ENCODE measurements at regions not wholly inside any gene's neighbourhood (a gene's known extent, or its start where the extent isn't known, plus 50 kb on each side); places are given as distances from the start of the nearest gene placed in this dataset.

DNA sequence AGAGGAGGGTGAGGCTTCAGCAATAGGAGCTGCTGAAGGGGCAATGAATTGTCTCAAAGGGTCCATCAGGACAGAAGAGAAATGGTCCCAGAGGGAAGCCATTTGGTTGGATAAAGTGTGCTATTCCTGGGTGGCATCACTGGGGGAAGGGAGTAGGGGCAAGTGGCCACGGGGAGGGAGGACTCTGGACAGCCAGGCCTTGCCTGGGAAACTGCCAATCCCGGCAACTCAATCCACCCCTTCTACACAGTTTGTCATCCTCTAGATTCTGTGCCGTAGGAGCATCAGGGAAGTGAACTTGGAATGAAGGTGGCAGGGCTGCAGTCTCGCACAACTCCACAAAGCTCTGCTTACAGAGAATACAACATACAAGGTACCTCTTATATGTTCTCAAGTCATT, 59.5 kb upstream of the RIPOR2 start:
- Histone ChIP-seq H3K4me1 (ENCODE audit: control insufficient read depth in 5 of 5, insufficient read depth in 5 of 5, low read length in 5 of 5) (peaks cover 0 to 4% (median 0%) of the 10 kb centered on the region in 5 donors), H3K4me3 (no peak overlapping the region), H3K27ac (ENCODE audit: low read depth in 1 of 2, low read length in 1 of 2) (no peak overlapping the region), H3K36me3 (ENCODE audit: control insufficient read depth in 4 of 4, insufficient read depth in 4 of 4, low read length in 4 of 4) (no peaks in the 10 kb centered on the region), H3K27me3 (ENCODE audit: control insufficient read depth in 3 of 3, insufficient read depth in 3 of 3, low read length in 2 of 3) (no peaks in the 10 kb centered on the region), H3K9me3 (ENCODE audit: control insufficient read depth in 4 of 4, insufficient read depth in 3 of 4, low read length in 3 of 4) (no peaks in the 10 kb centered on the region), H3K9ac (ENCODE audit: insufficient read depth in 1 of 2, low read length in 2 of 2) (no peak overlapping the region)
- WGBS, 2 donors: 87 to 88% methylated on average over 4 of the region's 4 CpGs
- no peak for ATAC-seq (ENCODE audit: insufficient read depth, low FRiP score)
- no peak for DNase-seq
- no peak for TF ChIP-seq CTCF (IDR thresholded peaks at IDR 0.05; ENCODE audit: control extremely low read depth, extremely low read depth)

GRCh38 chr6:24996269-24996836, 60.6 kb upstream of the RIPOR2 start:
- H3K4me3 ChIP-seq: no peak overlapping the region
- no peaks in the 10 kb centered on the region for H3K36me3 ChIP-seq (ENCODE audit: control insufficient read depth in 4 of 4, insufficient read depth in 4 of 4, low read length in 4 of 4)
- peaks cover 0 to 4% (median 0%) of the 10 kb centered on the region in 5 donors for H3K4me1 ChIP-seq (ENCODE audit: control insufficient read depth in 5 of 5, insufficient read depth in 5 of 5, low read length in 5 of 5)
- no peak for TF ChIP-seq CTCF (IDR thresholded peaks at IDR 0.05; ENCODE audit: control extremely low read depth, extremely low read depth)
- 23 to 53% methylated on average over 5 of the region's 5 CpGs for WGBS, 2 donors
- peak overlapping the region in 1 of 2 donors; percentile 61 for H3K27ac ChIP-seq (ENCODE audit: low read depth in 1 of 2, low read length in 1 of 2)
- ATAC-seq (ENCODE audit: insufficient read depth, low FRiP score) (peak; percentile 73), DNase-seq (no peak)
- no peaks in the 10 kb centered on the region for H3K9me3 ChIP-seq (ENCODE audit: control insufficient read depth in 4 of 4, insufficient read depth in 3 of 4, low read length in 3 of 4)
- H3K9ac ChIP-seq (ENCODE audit: insufficient read depth in 1 of 2, low read length in 2 of 2): no peak overlapping the region
- H3K27me3 ChIP-seq (ENCODE audit: control insufficient read depth in 3 of 3, insufficient read depth in 3 of 3, low read length in 2 of 3): no peaks in the 10 kb centered on the region

- no peak for TF ChIP-seq CTCF (IDR thresholded peaks at IDR 0.05; ENCODE audit: control extremely low read depth, extremely low read depth)
- no peak overlapping the region for H3K27ac ChIP-seq (ENCODE audit: low read depth in 1 of 2, low read length in 1 of 2)
- H3K36me3 ChIP-seq (ENCODE audit: control insufficient read depth in 4 of 4, insufficient read depth in 4 of 4, low read length in 4 of 4): no peaks in the 10 kb centered on the region
- H3K9me3 ChIP-seq (ENCODE audit: control insufficient read depth in 4 of 4, insufficient read depth in 3 of 4, low read length in 3 of 4): no peaks in the 10 kb centered on the region
- H3K9ac ChIP-seq (ENCODE audit: insufficient read depth in 1 of 2, low read length in 2 of 2): no peak overlapping the region
- no peaks in the 10 kb centered on the region for H3K27me3 ChIP-seq (ENCODE audit: control insufficient read depth in 3 of 3, insufficient read depth in 3 of 3, low read length in 2 of 3)
- no peak overlapping the region for H3K4me3 ChIP-seq
- H3K4me1 ChIP-seq (ENCODE audit: control insufficient read depth in 5 of 5, insufficient read depth in 5 of 5, low read length in 5 of 5): peaks cover 0 to 4% (median 0%) of the 10 kb centered on the region in 5 donors
- DNase-seq (no peak), ATAC-seq (ENCODE audit: insufficient read depth, low FRiP score) (no peak)
- 27 to 51% methylated on average over 1 of the region's 1 CpG for WGBS, 2 donors
Measured at GRCh38 chr6:24997231-24997630, 61.5 kb upstream of the RIPOR2 start.

DNA sequence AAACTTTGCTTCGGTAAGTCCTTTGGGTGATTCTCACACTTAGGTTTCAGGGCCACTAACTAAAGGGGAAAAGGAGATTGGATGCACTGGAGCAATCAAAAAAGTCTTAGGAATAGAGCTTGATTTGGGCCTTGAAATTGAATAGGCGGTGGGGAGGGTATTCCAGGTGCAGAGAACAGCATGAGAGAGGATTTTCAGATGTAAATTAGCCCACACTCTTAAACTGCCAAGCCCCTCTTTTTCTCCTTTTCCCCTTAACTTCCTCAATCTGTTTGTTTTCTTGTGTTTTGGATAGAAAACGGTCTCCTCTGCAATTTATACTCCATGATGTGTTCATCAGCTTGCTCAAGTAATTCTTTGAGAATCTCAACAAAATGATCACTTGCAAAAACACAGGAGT, 62.1 kb upstream of the RIPOR2 start:
- peaks cover 0 to 6% (median 0%) of the 10 kb centered on the region in 5 donors for H3K4me1 ChIP-seq (ENCODE audit: control insufficient read depth in 5 of 5, insufficient read depth in 5 of 5, low read length in 5 of 5)
- H3K4me3 ChIP-seq: no peak overlapping the region
- H3K36me3 ChIP-seq (ENCODE audit: control insufficient read depth in 4 of 4, insufficient read depth in 4 of 4, low read length in 4 of 4): no peaks in the 10 kb centered on the region
- H3K27ac ChIP-seq (ENCODE audit: low read depth in 1 of 2, low read length in 1 of 2): no peak overlapping the region
- no peaks in the 10 kb centered on the region for H3K9me3 ChIP-seq (ENCODE audit: control insufficient read depth in 4 of 4, insufficient read depth in 3 of 4, low read length in 3 of 4)
- DNase-seq: no peak
- H3K9ac ChIP-seq (ENCODE audit: insufficient read depth in 1 of 2, low read length in 2 of 2): no peak overlapping the region
- ATAC-seq (ENCODE audit: insufficient read depth, low FRiP score): no peak
- 76% methylated on average over 3 of the region's 3 CpGs for WGBS, 2 donors
- no peak for TF ChIP-seq CTCF (IDR thresholded peaks at IDR 0.05; ENCODE audit: control extremely low read depth, extremely low read depth)
- H3K27me3 ChIP-seq (ENCODE audit: control insufficient read depth in 3 of 3, insufficient read depth in 3 of 3, low read length in 2 of 3): no peaks in the 10 kb centered on the region

All from lung (tissue), 11 donors.